A673 (cell line): ENCODE measurements at regions not wholly inside any gene's neighbourhood (a gene's known extent, or its start where the extent isn't known, plus 50 kb on each side); places are given as distances from the start of the nearest gene placed in this dataset.

Experiments used
- CTCF ChIP-seq: fragments of 300-800, 200-600 bp; sonication (generic); conservative IDR thresholded peaks from 2 replicates; pipeline ENCODE4 v1.5.1; 2017; ENCODE audit warnings: low read depth, mild to moderate bottlenecking, antibody characterized with exemption, low read length, moderate library complexity, mixed read lengths
- EZH2 ChIP-seq: fragments of 200-600 bp; sonication (generic); IDR thresholded peaks from 2 replicates; pipeline ENCODE4 v1.6.1; 2017; ENCODE audit warnings: borderline replicate concordance, low read depth, mild to moderate bottlenecking, mixed read lengths, antibody characterized with exemption, low read length; ENCODE audit not compliant: poor library complexity, severe bottlenecking

GRCh38 chr10:21019436-21019835 is 122.3 kb upstream of the NEBL start:
- TF ChIP-seq CTCF: no peak
- TF ChIP-seq EZH2: no peak
